Natural killer cell (primary cell): ENCODE measurements at regions not wholly inside any gene's neighbourhood (a gene's known extent, or its start where the extent isn't known, plus 50 kb on each side); places are given as distances from the start of the nearest gene placed in this dataset.

Experiments
- ATAC-seq, 3 donors: fragments of 150-1000 bp in 2 of 3; fragments of 200-7000 bp in 1 of 3; cut with Tn5 transposase; 1 replicate in 1 of 3; 2 replicates in 2 of 3; pipeline ENCODE4 v1.10.0; 2021; ENCODE audit warnings: mild to moderate bottlenecking in 2 of 3, moderate library complexity in 2 of 3
- DNase-seq, 2 donors: peaks; one replicate each; pipeline versions ENCODE4 v3.0.0 to v3.0.0-alpha.2; 2013 to 2021; ENCODE audit warnings: mixed read lengths in 1 of 2
- H3K27ac ChIP-seq: one replicate; pipeline ENCODE4 v1.5.1; 2013; ENCODE audit warnings: mild to moderate bottlenecking, low read length
- H3K27me3 ChIP-seq: one replicate; pipeline ENCODE4 v1.6.1; 2013; ENCODE audit warnings: low read length; ENCODE audit not compliant: control insufficient read depth, insufficient read depth
- H3K36me3 ChIP-seq: one replicate; pipeline ENCODE4 v1.6.1; 2013; ENCODE audit warnings: low read length; ENCODE audit not compliant: control insufficient read depth, insufficient read depth
- H3K4me1 ChIP-seq: one replicate; pipeline ENCODE4 v1.6.1; 2013; ENCODE audit warnings: low read length; ENCODE audit not compliant: control insufficient read depth, insufficient read depth
- H3K4me3 ChIP-seq: one replicate; pipeline ENCODE4 v1.5.1; 2013; ENCODE audit warnings: low read length
- H3K9me3 ChIP-seq: one replicate; pipeline ENCODE4 v1.6.1; 2013; ENCODE audit warnings: low read length; ENCODE audit not compliant: control insufficient read depth, insufficient read depth
- H3K27ac Mint-ChIP-seq, 2 donors: one replicate each; pipeline ENCODE4 v1.8.0; 2022; ENCODE audit warnings: mild to moderate bottlenecking in 2 of 2, mixed read lengths in 2 of 2, moderate library complexity in 1 of 2
- H3K27me3 Mint-ChIP-seq, 2 donors: one replicate each; pipeline ENCODE4 v1.8.0; 2022; ENCODE audit warnings: low read depth in 2 of 2, mixed read lengths in 2 of 2
- H3K36me3 Mint-ChIP-seq: one replicate; pipeline ENCODE4 v1.8.0; 2022; ENCODE audit warnings: mixed read lengths
- H3K4me1 Mint-ChIP-seq, 2 donors: one replicate each; pipeline ENCODE4 v1.8.0; 2022; ENCODE audit warnings: mixed read lengths in 2 of 2
- H3K4me3 Mint-ChIP-seq: one replicate; pipeline ENCODE4 v1.8.0; 2022; ENCODE audit warnings: mild to moderate bottlenecking, moderate library complexity, mixed read lengths
- H3K9me3 Mint-ChIP-seq, 2 donors: one replicate each; pipeline ENCODE4 v1.8.0; 2022; ENCODE audit warnings: mixed read lengths in 2 of 2
- CTCF ChIP-seq: fragments of 200-600 bp; IDR thresholded peaks from one replicate; pipeline ENCODE4 v1.8.0; 2022; ENCODE audit warnings: antibody characterized with exemption
- WGBS: methylation state at CpG from one replicate; pipeline ENCODE4 v1.1.7; 2013; ENCODE audit warnings: missing lambda C conversion rate; ENCODE audit not compliant: insufficient coverage; 5-methylcytosine and 5-hydroxymethylcytosine counted together
- intact Hi-C: fragments of 100-400 bp; cut with micrococcal nuclease; formaldehyde crosslinking; loops from one replicate; pipeline ENCODE4 v1.14.2; 2022

GRCh38 chr20:51111290-51111689 is 88.4 kb upstream of the KCNG1 start:
- ATAC-seq, result no peak

GRCh38 chr20:51108638-51109363 is 85.9 kb upstream of the KCNG1 start:
- no peaks in the 10 kb centered on the region for H3K9me3 ChIP-seq
- DNase-seq (no peak), ATAC-seq (no peak)
- Mint-ChIP-seq H3K27me3 (peaks cover 15 to 34% of the 10 kb centered on the region in 2 donors), H3K36me3 (no peaks in the 10 kb centered on the region), H3K4me1 (no peaks in the 10 kb centered on the region), H3K27ac (no peak overlapping the region), H3K9me3 (no peaks in the 10 kb centered on the region), H3K4me3 (no peak overlapping the region)
- no peak overlapping the region for H3K4me3 ChIP-seq
- no peak for TF ChIP-seq CTCF
- no peak overlapping the region for H3K27ac ChIP-seq
- 83% methylated on average over 13 of the region's 13 CpGs for WGBS
- intact Hi-C loops, result no loop called here
- no peaks in the 10 kb centered on the region for H3K36me3 ChIP-seq
- H3K4me1 ChIP-seq, result no peaks in the 10 kb centered on the region
- H3K27me3 ChIP-seq, result no peaks in the 10 kb centered on the region

More at GRCh38 chr20:51111290-51111689, 88.4 kb upstream of the KCNG1 start:
- Mint-ChIP-seq H3K36me3 (no peaks in the 10 kb centered on the region), H3K27ac (no peak overlapping the region), H3K27me3 (peaks cover 12 to 34% of the 10 kb centered on the region in 2 donors), H3K9me3 (no peaks in the 10 kb centered on the region), H3K4me3 (no peak overlapping the region), H3K4me1 (no peaks in the 10 kb centered on the region)
- no peak for DNase-seq
- intact Hi-C loops, result no loop called here
- 74% methylated on average over 8 of the region's 8 CpGs for WGBS
- H3K36me3 ChIP-seq, result no peaks in the 10 kb centered on the region
- no peak overlapping the region for H3K27ac ChIP-seq
- no peak for TF ChIP-seq CTCF
- no peak overlapping the region for H3K4me3 ChIP-seq
- no peaks in the 10 kb centered on the region for H3K27me3 ChIP-seq
- no peaks in the 10 kb centered on the region for H3K4me1 ChIP-seq
- H3K9me3 ChIP-seq, result no peaks in the 10 kb centered on the region

- WGBS, result 81% methylated on average over 3 of the region's 3 CpGs
- Mint-ChIP-seq H3K36me3 (no peaks in the 10 kb centered on the region), H3K27ac (no peak overlapping the region), H3K4me3 (no peak overlapping the region), H3K27me3 (peaks cover 14 to 28% of the 10 kb centered on the region in 2 donors), H3K4me1 (no peaks in the 10 kb centered on the region), H3K9me3 (no peaks in the 10 kb centered on the region)
- no peak for DNase-seq
- Histone ChIP-seq H3K9me3 (no peaks in the 10 kb centered on the region), H3K36me3 (no peaks in the 10 kb centered on the region), H3K27me3 (no peaks in the 10 kb centered on the region), H3K27ac (no peak overlapping the region), H3K4me3 (no peak overlapping the region), H3K4me1 (no peaks in the 10 kb centered on the region)
- intact Hi-C loops, result no loop called here
- no peak for ATAC-seq
- TF ChIP-seq CTCF, result no peak
Observed at GRCh38 chr20:51106011-51106410, 83.1 kb upstream of the KCNG1 start.
